ENCODE measurements at regions not wholly inside any gene's neighbourhood (a gene's known extent, or its start where the extent isn't known, plus 50 kb on each side); places are given as distances from the start of the nearest gene placed in this dataset.

- TF ChIP-seq EZH2phosphoT487 (IDR thresholded peaks at IDR 0.05; ENCODE audit: low read depth, severe bottlenecking, unreplicated experiment): no peak
- TF ChIP-seq EZH2 (IDR thresholded peaks at IDR 0.05; ENCODE audit: borderline replicate concordance): no peak
- TF ChIP-seq CTCF (IDR thresholded peaks at IDR 0.05; ENCODE audit: poor library complexity): no peak
- Histone ChIP-seq H3K27me3 (no peaks in the 10 kb centered on the region), H4K20me1 (ENCODE audit: insufficient read depth, poor library complexity, severe bottlenecking) (no peaks in the 10 kb centered on the region), H3K27ac (peak overlapping the region; percentile 69), H3K9me3 (ENCODE audit: low read depth) (no peaks in the 10 kb centered on the region), H3K9me2 (replicated peaks; ENCODE audit: insufficient read depth) (no peaks in the 10 kb centered on the region), H3K79me2 (no peaks in the 10 kb centered on the region), H3K36me3 (replicated peaks; ENCODE audit: insufficient read depth, low read depth) (no peaks in the 10 kb centered on the region), H3K4me3 (no peak overlapping the region), H2AFZ (peak overlapping the region; percentile 45), H3K4me2 (peak overlapping the region; percentile 52), H3K4me1 (ENCODE audit: insufficient read depth) (peaks cover 7% of the 10 kb centered on the region)
- DNase-seq (ENCODE audit: low spot score): peak; percentile 16
- WGBS (ENCODE audit: low lambda C conversion rate, missing lambda C conversion rate): 43% methylated on average over 7 of the region's 8 CpGs
Measured at GRCh38 chr2:166784296-166784946, 103.9 kb upstream of the XIRP2 start.

- Histone ChIP-seq H3K9me3 (ENCODE audit: low read depth) (no peaks in the 10 kb centered on the region), H3K27ac (no peak overlapping the region), H3K79me2 (no peaks in the 10 kb centered on the region), H3K4me1 (ENCODE audit: insufficient read depth) (no peaks in the 10 kb centered on the region), H3K36me3 (replicated peaks; ENCODE audit: insufficient read depth, low read depth) (no peaks in the 10 kb centered on the region), H3K27me3 (no peaks in the 10 kb centered on the region), H3K4me3 (no peak overlapping the region), H4K20me1 (ENCODE audit: insufficient read depth, poor library complexity, severe bottlenecking) (no peaks in the 10 kb centered on the region), H2AFZ (no peak overlapping the region), H3K4me2 (no peak overlapping the region), H3K9me2 (replicated peaks; ENCODE audit: insufficient read depth) (no peaks in the 10 kb centered on the region)
- no peak for DNase-seq (ENCODE audit: low spot score)
- TF ChIP-seq CTCF (IDR thresholded peaks at IDR 0.05; ENCODE audit: poor library complexity) (no peak), EZH2 (IDR thresholded peaks at IDR 0.05; ENCODE audit: borderline replicate concordance) (no peak), EZH2phosphoT487 (IDR thresholded peaks at IDR 0.05; ENCODE audit: low read depth, severe bottlenecking, unreplicated experiment) (no peak)
- WGBS (ENCODE audit: low lambda C conversion rate, missing lambda C conversion rate): 78% methylated on average over 1 of the region's 1 CpG
Measured at GRCh38 chr2:166775176-166775575, 113.1 kb upstream of the XIRP2 start.

- Histone ChIP-seq H3K36me3 (replicated peaks; ENCODE audit: insufficient read depth, low read depth) (no peaks in the 10 kb centered on the region), H3K4me1 (ENCODE audit: insufficient read depth) (no peaks in the 10 kb centered on the region), H3K27me3 (no peaks in the 10 kb centered on the region), H2AFZ (no peak overlapping the region), H3K79me2 (no peaks in the 10 kb centered on the region), H3K9me2 (replicated peaks; ENCODE audit: insufficient read depth) (no peaks in the 10 kb centered on the region), H3K9me3 (ENCODE audit: low read depth) (no peaks in the 10 kb centered on the region), H3K27ac (no peak overlapping the region), H3K4me2 (no peak overlapping the region), H4K20me1 (ENCODE audit: insufficient read depth, poor library complexity, severe bottlenecking) (no peaks in the 10 kb centered on the region), H3K4me3 (no peak overlapping the region)
- 44% methylated on average over 3 of the region's 3 CpGs for WGBS (ENCODE audit: low lambda C conversion rate, missing lambda C conversion rate)
- no peak for DNase-seq (ENCODE audit: low spot score)
- no peak for TF ChIP-seq EZH2phosphoT487 (IDR thresholded peaks at IDR 0.05; ENCODE audit: low read depth, severe bottlenecking, unreplicated experiment)
- no peak for TF ChIP-seq EZH2 (IDR thresholded peaks at IDR 0.05; ENCODE audit: borderline replicate concordance)
- TF ChIP-seq CTCF (IDR thresholded peaks at IDR 0.05; ENCODE audit: poor library complexity): no peak
Measured at GRCh38 chr2:166773308-166773949, 114.9 kb upstream of the XIRP2 start.
